ENCODE measurements at regions not wholly inside any gene's neighbourhood (a gene's known extent, or its start where the extent isn't known, plus 50 kb on each side); places are given as distances from the start of the nearest gene placed in this dataset.

DNA sequence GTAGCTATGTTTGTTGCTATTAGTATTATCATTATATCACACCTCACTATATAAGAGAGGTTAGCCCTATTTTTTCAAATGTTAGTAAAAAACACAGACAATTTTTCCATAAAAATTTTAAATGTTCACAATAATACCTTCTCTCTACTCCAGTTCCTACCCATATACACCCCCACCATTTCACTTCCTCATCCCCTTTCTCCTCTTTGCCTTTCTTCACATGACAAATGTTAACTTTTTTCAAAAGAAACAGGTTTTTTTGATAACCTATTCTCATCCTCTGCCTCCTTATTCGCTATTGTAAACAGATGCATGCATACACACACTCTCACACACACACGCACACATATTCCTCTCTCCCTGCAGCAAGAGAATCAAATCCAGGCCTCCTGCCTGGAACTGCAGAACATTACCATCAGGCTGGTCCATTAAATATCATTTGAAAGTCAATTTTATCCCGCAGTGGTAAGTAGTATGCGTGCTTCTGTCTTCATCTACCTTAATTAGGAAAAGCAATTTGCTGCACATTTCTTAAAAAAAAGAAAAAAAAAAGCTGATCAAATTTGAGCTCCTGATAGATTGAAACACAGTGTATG, 55.5 kb downstream of the MID1IP1 start:
- no peak overlapping the region for H3K27ac Mint-ChIP-seq
- H3K4me1 Mint-ChIP-seq = peaks cover 2% of the 10 kb centered on the region
- intact Hi-C loops (cut with micrococcal nuclease) = no loop called here
- CTCF ChIA-PET = no interaction called here
- no peak overlapping the region for H3K4me3 Mint-ChIP-seq
- H3K9me3 Mint-ChIP-seq = no peaks in the 10 kb centered on the region
- DNase-seq (no peak), ATAC-seq (ENCODE audit: low read depth) (no peak)
- H3K27me3 Mint-ChIP-seq = no peaks in the 10 kb centered on the region
- TF ChIP-seq CTCF (IDR thresholded peaks at IDR 0.05) = no peak
- POLR2A ChIA-PET = no interaction called here
- H3K36me3 Mint-ChIP-seq (ENCODE audit: low read depth) = no peaks in the 10 kb centered on the region

- H3K9me3 Mint-ChIP-seq = no peaks in the 10 kb centered on the region
- no peaks in the 10 kb centered on the region for H3K36me3 Mint-ChIP-seq (ENCODE audit: low read depth)
- H3K4me1 Mint-ChIP-seq = peaks cover 2% of the 10 kb centered on the region
- TF ChIP-seq CTCF (IDR thresholded peaks at IDR 0.05) = no peak
- intact Hi-C loops (cut with micrococcal nuclease) = no loop called here
- no peak overlapping the region for H3K27ac Mint-ChIP-seq
- ChIA-PET CTCF (no interaction called here), POLR2A (no interaction called here)
- H3K4me3 Mint-ChIP-seq = no peak overlapping the region
- no peak for DNase-seq
- no peaks in the 10 kb centered on the region for H3K27me3 Mint-ChIP-seq
- no peak for ATAC-seq (ENCODE audit: low read depth)
Observed at GRCh38 chrX:38857736-38858523, 56.7 kb downstream of the MID1IP1 start.

- no peak for TF ChIP-seq CTCF (IDR thresholded peaks at IDR 0.05)
- no peaks in the 10 kb centered on the region for H3K36me3 Mint-ChIP-seq (ENCODE audit: low read depth)
- peaks cover 2% of the 10 kb centered on the region for H3K4me1 Mint-ChIP-seq
- POLR2A ChIA-PET = no interaction called here
- CTCF ChIA-PET = no interaction called here
- H3K27ac Mint-ChIP-seq = no peak overlapping the region
- no peak for ATAC-seq (ENCODE audit: low read depth)
- no peaks in the 10 kb centered on the region for H3K27me3 Mint-ChIP-seq
- DNase-seq = no peak
- no peaks in the 10 kb centered on the region for H3K9me3 Mint-ChIP-seq
- no peak overlapping the region for H3K4me3 Mint-ChIP-seq
- intact Hi-C loops (cut with micrococcal nuclease) = loop anchor here (2.0 kb wide), 1 partner anchor 19 kb away; no protein-coding TSS in a partner anchor
Observed at GRCh38 chrX:38859602-38860001, 58.3 kb downstream of the MID1IP1 start.

GRCh38 chrX:38860106-38861013, 59.1 kb downstream of the MID1IP1 start:
- no peak for TF ChIP-seq CTCF (IDR thresholded peaks at IDR 0.05)
- DNase-seq = no peak
- POLR2A ChIA-PET = no interaction called here
- Mint-ChIP-seq H3K4me3 (no peak overlapping the region), H3K27me3 (no peaks in the 10 kb centered on the region), H3K4me1 (peaks cover 2% of the 10 kb centered on the region), H3K36me3 (ENCODE audit: low read depth) (no peaks in the 10 kb centered on the region), H3K27ac (no peak overlapping the region), H3K9me3 (no peaks in the 10 kb centered on the region)
- CTCF ChIA-PET = no interaction called here
- peak; percentile 58 for ATAC-seq (ENCODE audit: low read depth)
- intact Hi-C loops (cut with micrococcal nuclease) = loop anchor here (2.0 kb wide), 1 partner anchor 18 kb away; no protein-coding TSS in a partner anchor

GRCh38 chrX:38861489-38861888, 60.2 kb downstream of the MID1IP1 start:
- H3K36me3 Mint-ChIP-seq (ENCODE audit: low read depth) = no peaks in the 10 kb centered on the region
- POLR2A ChIA-PET = no interaction called here
- H3K27ac Mint-ChIP-seq = no peak overlapping the region

More at GRCh38 chrX:38861489-38861888, 60.2 kb downstream of the MID1IP1 start:
- intact Hi-C loops (cut with micrococcal nuclease) = loop anchor here (2.0 kb wide), 1 partner anchor 17 kb away; no protein-coding TSS in a partner anchor
- CTCF ChIA-PET = no interaction called here
- Mint-ChIP-seq H3K4me3 (no peak overlapping the region), H3K27me3 (no peaks in the 10 kb centered on the region), H3K9me3 (no peaks in the 10 kb centered on the region), H3K4me1 (peaks cover 2% of the 10 kb centered on the region)
- no peak for TF ChIP-seq CTCF (IDR thresholded peaks at IDR 0.05)
- DNase-seq (no peak), ATAC-seq (ENCODE audit: low read depth) (no peak)
